ENCODE measurements at regions not wholly inside any gene's neighbourhood (a gene's known extent, or its start where the extent isn't known, plus 50 kb on each side); places are given as distances from the start of the nearest gene placed in this dataset.

- no peak for DNase-seq
Observed at GRCh38 chr16:64397945-64398508, 723.8 kb downstream of the CDH11 start.

GRCh38 chr16:64397042-64397441 is 724.8 kb downstream of the CDH11 start:
- no peak for DNase-seq

GRCh38 chr16:64394061-64394460 is 727.8 kb downstream of the CDH11 start:
- DNase-seq, result no peak

GRCh38 chr16:64392456-64392855 is 729.4 kb downstream of the CDH11 start:
- DNase-seq, result no peak

- no peak for DNase-seq
Observed at GRCh38 chr16:64391063-64391600, 730.7 kb downstream of the CDH11 start.

- DNase-seq, result no peak
Observed at GRCh38 chr16:64390102-64390501, 731.8 kb downstream of the CDH11 start.

GRCh38 chr16:64384636-64385035 is 737.2 kb downstream of the CDH11 start:
- DNase-seq, result no peak

- no peak for DNase-seq
Observed at GRCh38 chr16:64381979-64382378, 739.9 kb downstream of the CDH11 start.

GRCh38 chr16:64380751-64381150 is 741.1 kb downstream of the CDH11 start:
- no peak for DNase-seq

- DNase-seq, result no peak
Observed at GRCh38 chr16:64375391-64375980, 746.4 kb downstream of the CDH11 start.

GRCh38 chr16:64370112-64370511 is 751.8 kb downstream of the CDH11 start:
- no peak for DNase-seq

- no peak for DNase-seq
Observed at GRCh38 chr16:64365448-64365931, 756.4 kb downstream of the CDH11 start.

- no peak for DNase-seq
Observed at GRCh38 chr16:64364894-64365293, 757.0 kb downstream of the CDH11 start.

- DNase-seq, result no peak
Observed at GRCh38 chr16:64364416-64364815, 757.4 kb downstream of the CDH11 start.

- no peak for DNase-seq
Observed at GRCh38 chr16:64364016-64364415, 757.8 kb downstream of the CDH11 start.

GRCh38 chr16:64363039-64363438 is 758.8 kb downstream of the CDH11 start:
- no peak for DNase-seq

- DNase-seq, result no peak
Observed at GRCh38 chr16:64362193-64362592, 759.7 kb downstream of the CDH11 start.

GRCh38 chr16:64361753-64362152 is 760.1 kb downstream of the CDH11 start:
- DNase-seq, result no peak

GRCh38 chr16:64358291-64358690 is 763.6 kb downstream of the CDH11 start:
- DNase-seq, result no peak

- no peak for DNase-seq
Observed at GRCh38 chr16:64356267-64356666, 765.6 kb downstream of the CDH11 start.

GRCh38 chr16:64352246-64352645 is 769.6 kb downstream of the CDH11 start:
- DNase-seq, result no peak

GRCh38 chr16:64351121-64351520 is 770.7 kb downstream of the CDH11 start:
- DNase-seq, result no peak

- DNase-seq, result no peak
Observed at GRCh38 chr16:64346080-64346479, 775.8 kb downstream of the CDH11 start.

- no peak for DNase-seq
Observed at GRCh38 chr16:64345142-64345541, 776.7 kb downstream of the CDH11 start.
